Mesothelial cell of epicardium (in vitro differentiated cells): ENCODE measurements at regions not wholly inside any gene's neighbourhood (a gene's known extent, or its start where the extent isn't known, plus 50 kb on each side); places are given as distances from the start of the nearest gene placed in this dataset.

ENCODE experiments used
- DNase-seq, 2 experiments: peaks; one replicate each; pipeline ENCODE4 v3.0.0; 2021; ENCODE audit warnings: low spot score in 2 of 2; ENCODE audit not compliant: unreplicated experiment in 2 of 2
- H3K27ac Mint-ChIP-seq: 2 replicates; pipeline ENCODE4 v1.8.0; 2021; ENCODE audit warnings: mixed read lengths
- H3K27me3 Mint-ChIP-seq: 2 replicates; pipeline ENCODE4 v1.8.0; 2021; ENCODE audit warnings: low read depth, mixed read lengths
- H3K36me3 Mint-ChIP-seq: 2 replicates; pipeline ENCODE4 v1.8.0; 2021; ENCODE audit warnings: mixed read lengths
- H3K4me1 Mint-ChIP-seq: 2 replicates; pipeline ENCODE4 v1.8.0; 2021; ENCODE audit warnings: mixed read lengths
- H3K4me3 Mint-ChIP-seq: 2 replicates; pipeline ENCODE4 v1.8.0; 2021; ENCODE audit warnings: mild to moderate bottlenecking, moderate library complexity, mixed read lengths
- H3K9me3 Mint-ChIP-seq: 2 replicates; pipeline ENCODE4 v1.8.0; 2021; ENCODE audit warnings: mixed read lengths
- TF ChIP-seq, protein P1 (sequence below): fragments of 200-600 bp; sonication (generic); IDR thresholded peaks from one replicate; pipeline ENCODE4 v1.5.0; 2021; ENCODE audit warnings: antibody characterized with exemption; ENCODE audit not compliant: unreplicated experiment

DNA sequence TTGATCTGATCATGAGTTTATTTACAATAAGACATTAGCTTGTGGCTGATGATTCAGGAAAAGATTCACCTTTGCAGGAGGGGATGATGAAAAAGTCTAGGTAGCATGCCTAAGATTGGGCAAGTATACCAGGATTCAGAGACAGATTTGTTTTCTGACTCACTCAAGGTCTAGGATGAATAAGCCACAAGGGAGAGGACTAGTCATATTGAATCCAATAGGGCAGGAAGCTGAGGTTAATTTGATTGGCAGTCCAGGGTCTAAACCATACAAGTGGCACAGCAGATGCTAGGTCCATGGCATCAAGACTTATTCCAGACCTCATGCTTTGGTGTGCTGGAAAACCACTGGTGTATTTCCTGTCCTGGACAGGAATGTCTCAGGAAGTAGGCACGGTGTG, 1133.4 kb downstream of the XPNPEP1 start:
- H3K4me1 Mint-ChIP-seq, result peaks cover 13% of the 10 kb centered on the region
- H3K9me3 Mint-ChIP-seq, result peaks cover 24% of the 10 kb centered on the region
- no peak overlapping the region for H3K4me3 Mint-ChIP-seq
- peaks cover 4% of the 10 kb centered on the region for H3K36me3 Mint-ChIP-seq
- H3K27ac Mint-ChIP-seq, result peak overlapping the region; percentile 17
- no peak for DNase-seq
- TF ChIP-seq, protein P1, sequence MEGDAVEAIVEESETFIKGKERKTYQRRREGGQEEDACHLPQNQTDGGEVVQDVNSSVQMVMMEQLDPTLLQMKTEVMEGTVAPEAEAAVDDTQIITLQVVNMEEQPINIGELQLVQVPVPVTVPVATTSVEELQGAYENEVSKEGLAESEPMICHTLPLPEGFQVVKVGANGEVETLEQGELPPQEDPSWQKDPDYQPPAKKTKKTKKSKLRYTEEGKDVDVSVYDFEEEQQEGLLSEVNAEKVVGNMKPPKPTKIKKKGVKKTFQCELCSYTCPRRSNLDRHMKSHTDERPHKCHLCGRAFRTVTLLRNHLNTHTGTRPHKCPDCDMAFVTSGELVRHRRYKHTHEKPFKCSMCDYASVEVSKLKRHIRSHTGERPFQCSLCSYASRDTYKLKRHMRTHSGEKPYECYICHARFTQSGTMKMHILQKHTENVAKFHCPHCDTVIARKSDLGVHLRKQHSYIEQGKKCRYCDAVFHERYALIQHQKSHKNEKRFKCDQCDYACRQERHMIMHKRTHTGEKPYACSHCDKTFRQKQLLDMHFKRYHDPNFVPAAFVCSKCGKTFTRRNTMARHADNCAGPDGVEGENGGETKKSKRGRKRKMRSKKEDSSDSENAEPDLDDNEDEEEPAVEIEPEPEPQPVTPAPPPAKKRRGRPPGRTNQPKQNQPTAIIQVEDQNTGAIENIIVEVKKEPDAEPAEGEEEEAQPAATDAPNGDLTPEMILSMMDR, result no peak
- H3K27me3 Mint-ChIP-seq, result no peaks in the 10 kb centered on the region

DNA sequence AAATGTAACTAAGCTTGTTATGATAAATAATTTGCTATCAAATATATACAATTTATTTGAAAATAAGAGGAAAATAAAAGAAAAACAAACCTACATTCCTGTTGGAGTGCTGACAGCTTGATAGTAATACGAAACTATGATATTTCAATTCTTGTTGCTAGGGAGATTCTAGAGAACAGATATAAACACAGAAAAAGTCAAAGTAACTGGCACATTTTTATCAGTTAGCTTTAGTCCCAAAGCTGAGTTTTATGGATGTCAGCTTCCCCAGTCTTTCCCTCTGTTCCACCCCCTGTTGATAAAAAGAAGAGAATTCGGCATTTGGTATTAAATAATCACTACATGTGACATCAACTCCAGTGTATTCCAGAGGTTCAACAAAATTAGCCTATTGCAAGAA, 1134.0 kb downstream of the XPNPEP1 start:
- H3K4me3 Mint-ChIP-seq, result no peak overlapping the region
- no peak for DNase-seq
- H3K4me1 Mint-ChIP-seq, result peaks cover 13% of the 10 kb centered on the region
- H3K36me3 Mint-ChIP-seq, result peaks cover 4% of the 10 kb centered on the region
- TF ChIP-seq, protein P1, result no peak
- H3K27me3 Mint-ChIP-seq, result no peaks in the 10 kb centered on the region
- H3K27ac Mint-ChIP-seq, result peak overlapping the region; percentile 17
- H3K9me3 Mint-ChIP-seq, result peaks cover 28% of the 10 kb centered on the region

DNA sequence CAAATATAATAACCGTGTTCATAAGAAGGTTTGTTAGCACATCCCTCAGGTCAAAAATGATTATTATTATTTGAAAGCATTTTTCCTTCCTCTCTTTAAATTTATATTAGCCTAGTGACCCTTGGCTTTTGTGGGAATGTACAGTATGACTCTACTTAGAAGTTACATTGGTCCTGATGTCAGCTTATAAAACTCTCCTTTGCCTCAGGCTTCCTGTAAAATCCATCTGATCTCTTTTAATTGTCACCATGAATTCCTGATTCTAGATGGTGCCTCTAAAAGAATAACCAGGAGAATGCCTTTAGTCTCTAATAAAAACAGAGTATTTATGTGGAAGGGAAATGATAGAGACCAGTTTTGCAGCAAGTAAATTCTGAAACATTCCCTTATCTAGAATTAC, 1134.4 kb downstream of the XPNPEP1 start:
- Mint-ChIP-seq H3K27me3 (no peaks in the 10 kb centered on the region), H3K27ac (peak overlapping the region; percentile 39), H3K4me1 (peaks cover 13% of the 10 kb centered on the region), H3K4me3 (no peak overlapping the region), H3K36me3 (peaks cover 4% of the 10 kb centered on the region), H3K9me3 (peaks cover 32% of the 10 kb centered on the region)
- DNase-seq, result no peak
- TF ChIP-seq, protein P1, result no peak

DNA sequence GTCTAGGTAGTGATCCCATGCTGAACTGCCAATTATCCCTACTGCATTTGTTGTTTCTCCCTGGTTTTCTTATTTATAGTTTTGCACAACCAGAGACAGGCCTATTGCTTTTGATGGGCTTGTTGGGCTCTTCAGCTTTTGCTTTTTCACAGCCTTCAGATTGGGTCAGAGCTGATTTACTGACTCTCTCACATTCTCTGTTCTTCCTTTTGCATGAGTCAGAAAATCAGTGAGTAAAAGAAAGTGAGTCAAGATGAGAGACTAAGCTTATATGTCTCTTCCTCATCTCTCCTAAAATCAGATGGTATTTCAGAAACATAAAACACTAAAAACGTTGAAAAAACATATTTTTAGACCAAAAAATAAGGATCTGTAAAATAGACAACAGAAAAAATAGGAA, 1135.4 kb downstream of the XPNPEP1 start:
- TF ChIP-seq, protein P1, result no peak
- H3K4me3 Mint-ChIP-seq, result no peak overlapping the region
- H3K27ac Mint-ChIP-seq, result no peak overlapping the region
- H3K9me3 Mint-ChIP-seq, result peaks cover 32% of the 10 kb centered on the region
- DNase-seq, result no peak
- peaks cover 6% of the 10 kb centered on the region for H3K36me3 Mint-ChIP-seq
- H3K27me3 Mint-ChIP-seq, result no peaks in the 10 kb centered on the region
- H3K4me1 Mint-ChIP-seq, result peaks cover 13% of the 10 kb centered on the region

DNA sequence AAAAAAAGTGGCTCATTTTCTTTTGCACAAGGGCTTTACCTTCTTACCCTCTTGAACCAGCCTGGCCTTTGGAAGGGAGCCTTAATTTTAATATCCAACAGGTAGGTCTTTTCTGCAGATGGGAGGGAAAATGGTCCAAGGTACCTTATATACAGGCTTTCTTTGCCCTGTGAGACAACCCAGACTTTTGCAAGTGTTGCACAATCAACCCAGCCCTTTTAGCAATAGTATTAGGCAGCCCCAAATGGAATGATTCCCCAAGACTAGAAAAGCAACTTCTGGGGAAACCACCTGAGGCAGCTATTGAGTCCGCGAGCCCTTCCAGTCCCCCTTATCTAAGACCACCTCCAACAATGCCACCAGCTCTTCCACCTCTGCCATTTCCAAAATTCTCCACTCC, 1138.3 kb downstream of the XPNPEP1 start:
- peaks cover 6% of the 10 kb centered on the region for H3K36me3 Mint-ChIP-seq
- TF ChIP-seq, protein P1, result no peak
- H3K27ac Mint-ChIP-seq, result no peak overlapping the region
- DNase-seq, result no peak
- peaks cover 32% of the 10 kb centered on the region for H3K9me3 Mint-ChIP-seq
- no peak overlapping the region for H3K4me3 Mint-ChIP-seq
- peaks cover 16% of the 10 kb centered on the region for H3K4me1 Mint-ChIP-seq
- no peaks in the 10 kb centered on the region for H3K27me3 Mint-ChIP-seq

DNA sequence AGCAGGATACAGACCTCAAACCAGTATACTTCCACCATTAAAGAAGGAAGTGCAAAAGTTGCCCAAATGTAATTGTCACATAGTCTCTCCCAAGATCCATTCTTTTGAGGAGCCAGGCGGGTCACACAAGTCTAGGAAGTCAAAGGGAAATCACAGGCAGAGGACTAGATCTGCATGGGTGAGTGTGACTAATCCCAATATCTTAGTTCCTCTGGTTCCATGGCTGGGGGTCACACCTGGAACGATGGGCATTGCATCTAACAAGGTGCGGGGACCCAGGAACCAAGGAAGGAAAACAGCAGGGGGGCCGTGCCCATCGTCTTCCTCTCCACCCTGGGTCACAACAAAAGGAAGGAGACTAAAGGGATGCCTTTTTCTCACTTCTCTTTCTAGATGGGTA, 1138.8 kb downstream of the XPNPEP1 start:
- peaks cover 32% of the 10 kb centered on the region for H3K9me3 Mint-ChIP-seq

More for the DNA sequence above, 1138.8 kb downstream of the XPNPEP1 start:
- TF ChIP-seq, protein P1, result no peak
- Mint-ChIP-seq H3K27me3 (no peaks in the 10 kb centered on the region), H3K4me1 (peaks cover 13% of the 10 kb centered on the region), H3K36me3 (peaks cover 6% of the 10 kb centered on the region), H3K27ac (no peak overlapping the region), H3K4me3 (no peak overlapping the region)
- no peak for DNase-seq
